WERI-Rb-1 (cell line): ENCODE measurements at regions not wholly inside any gene's neighbourhood (a gene's known extent, or its start where the extent isn't known, plus 50 kb on each side); places are given as distances from the start of the nearest gene placed in this dataset.

ENCODE experiments used
- DNase-seq: peaks from one replicate; pipeline ENCODE4 v3.0.0-alpha.2; 2020
- H3K27ac ChIP-seq: fragments of 250-450 bp; sonication (Bioruptor Pico); 2 replicates; pipeline ENCODE4 v1.5.1; 2020; ENCODE audit warnings: mild to moderate bottlenecking, moderate library complexity
- H3K27me3 ChIP-seq: fragments of 250-450 bp; sonication (Bioruptor Pico); 2 replicates; pipeline ENCODE4 v1.5.1; 2021; ENCODE audit warnings: mild to moderate bottlenecking, low read depth, moderate library complexity; ENCODE audit not compliant: insufficient read depth, severe bottlenecking
- H3K36me3 ChIP-seq: fragments of 250-450 bp; sonication (Bioruptor Pico); 2 replicates; pipeline ENCODE4 v1.5.1; 2020; ENCODE audit warnings: mild to moderate bottlenecking, moderate library complexity
- H3K4me3 ChIP-seq: 2 replicates; pipeline ENCODE4 v1.5.1; 2011; ENCODE audit warnings: low read depth, mild to moderate bottlenecking, control low read depth, low read length
- H3K9me3 ChIP-seq: fragments of 250-450 bp; sonication (Bioruptor Pico); 2 replicates; pipeline ENCODE4 v1.5.1; 2021; ENCODE audit warnings: mild to moderate bottlenecking, moderate library complexity; ENCODE audit not compliant: severe bottlenecking
- CTCF ChIP-seq: IDR thresholded peaks from 2 replicates; pipeline ENCODE4 v1.5.1; 2011; ENCODE audit warnings: low read depth, mild to moderate bottlenecking, control low read depth, inconsistent platforms, low read length

- no peak overlapping the region for H3K4me3 ChIP-seq
- no peak overlapping the region for H3K27ac ChIP-seq
- no peak for DNase-seq
- no peaks in the 10 kb centered on the region for H3K36me3 ChIP-seq
- no peak for TF ChIP-seq CTCF
- H3K27me3 ChIP-seq, result no peaks in the 10 kb centered on the region
- no peaks in the 10 kb centered on the region for H3K9me3 ChIP-seq
Observed at GRCh38 chr4:81606166-81606565, 134.5 kb upstream of the RASGEF1B start.

DNA sequence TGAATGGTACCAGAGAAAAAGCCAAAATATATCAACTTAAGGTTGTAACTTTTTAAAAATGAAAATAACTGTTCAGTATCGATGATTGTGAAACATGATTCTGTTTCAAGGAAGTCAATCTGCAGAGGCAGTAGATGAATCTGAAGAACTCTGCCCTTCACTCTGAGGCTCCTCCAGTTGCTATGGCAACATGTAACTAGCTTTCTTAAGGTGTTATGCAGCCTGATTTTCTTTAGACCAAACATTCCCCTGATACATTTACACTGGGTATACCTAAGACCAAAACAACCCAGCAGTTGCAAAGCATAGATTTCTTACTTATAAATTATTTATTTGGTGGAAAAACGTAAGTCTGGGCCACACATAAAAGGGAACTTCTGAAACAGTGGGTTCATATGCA lies 133.6 kb upstream of the RASGEF1B start:
- TF ChIP-seq CTCF, result no peak

DNA sequence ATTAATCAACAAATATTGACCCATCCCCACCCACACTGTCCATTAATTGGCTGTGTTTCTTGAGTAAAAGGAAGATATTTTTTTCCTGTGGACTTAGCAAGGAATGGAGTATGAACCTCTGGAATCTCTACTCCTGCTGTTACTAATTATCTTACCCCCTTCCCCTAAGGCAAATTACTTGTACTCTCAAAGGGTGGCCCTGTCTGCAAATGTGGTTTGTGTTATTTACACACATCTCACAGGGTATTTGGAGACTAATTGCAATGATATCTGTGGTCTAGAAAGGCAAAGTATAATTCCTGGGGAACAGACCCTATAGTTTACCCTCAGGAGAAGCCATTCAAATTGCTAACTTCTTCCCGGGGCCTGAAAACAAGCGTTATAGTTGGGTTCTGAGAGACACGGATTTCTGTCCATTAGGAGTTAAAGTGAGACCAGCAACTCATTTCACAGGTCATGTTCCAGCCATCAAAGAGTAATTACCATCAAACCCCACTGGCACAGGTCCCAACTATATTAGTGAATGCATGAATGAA lies 133.0 kb upstream of the RASGEF1B start:
- no peaks in the 10 kb centered on the region for H3K27me3 ChIP-seq
- H3K4me3 ChIP-seq, result no peak overlapping the region
- TF ChIP-seq CTCF, result no peak
- no peaks in the 10 kb centered on the region for H3K9me3 ChIP-seq
- H3K27ac ChIP-seq, result no peak overlapping the region
- no peak for DNase-seq
- no peaks in the 10 kb centered on the region for H3K36me3 ChIP-seq

More for the DNA sequence above, 133.6 kb upstream of the RASGEF1B start:
- Histone ChIP-seq H3K27me3 (no peaks in the 10 kb centered on the region), H3K36me3 (no peaks in the 10 kb centered on the region), H3K9me3 (no peaks in the 10 kb centered on the region), H3K4me3 (no peak overlapping the region), H3K27ac (no peak overlapping the region)
- DNase-seq, result no peak

DNA sequence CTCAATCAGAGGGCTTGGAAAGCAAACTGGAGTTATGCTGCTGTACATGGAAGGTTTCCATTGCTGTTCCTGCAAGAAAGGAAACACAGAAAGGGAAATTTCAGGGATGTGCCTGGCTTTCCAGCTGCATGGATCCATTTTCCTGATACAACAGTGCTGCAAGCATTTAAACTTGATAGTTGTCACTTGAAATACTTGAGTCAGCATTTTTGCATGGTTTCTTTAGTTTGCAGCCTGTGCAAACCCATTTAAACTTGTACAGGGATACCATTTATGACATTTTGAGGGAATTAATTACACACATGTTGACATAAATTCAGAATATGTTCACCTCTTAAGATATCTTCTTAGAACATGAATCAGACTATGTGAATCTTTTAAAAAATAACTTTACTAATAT lies 131.1 kb upstream of the RASGEF1B start:
- H3K27me3 ChIP-seq, result no peaks in the 10 kb centered on the region

DNA sequence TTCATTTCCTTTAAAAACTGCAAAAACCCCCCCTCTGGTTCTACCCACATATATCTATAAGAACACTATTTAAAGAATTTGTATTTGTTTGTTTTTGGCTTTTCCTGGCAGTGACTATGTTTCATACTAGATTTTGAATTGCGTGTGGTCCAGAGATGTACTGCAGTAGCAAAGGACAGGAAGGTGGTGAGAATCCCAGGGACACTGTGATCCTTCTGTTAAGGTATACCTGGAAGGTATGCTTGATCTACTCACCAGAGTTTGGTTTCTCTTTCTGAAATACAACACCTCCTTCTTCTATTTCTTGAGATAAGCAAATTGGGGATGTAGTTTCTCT lies 129.6 kb upstream of the RASGEF1B start:
- no peak overlapping the region for H3K27ac ChIP-seq
- no peak for DNase-seq
- no peak overlapping the region for H3K4me3 ChIP-seq
- TF ChIP-seq CTCF, result no peak
- no peaks in the 10 kb centered on the region for H3K27me3 ChIP-seq
- no peaks in the 10 kb centered on the region for H3K36me3 ChIP-seq
- peaks cover 8% of the 10 kb centered on the region for H3K9me3 ChIP-seq

More for the DNA sequence above, 131.1 kb upstream of the RASGEF1B start:
- Histone ChIP-seq H3K27ac (no peak overlapping the region), H3K9me3 (peaks cover 6% of the 10 kb centered on the region), H3K36me3 (no peaks in the 10 kb centered on the region), H3K4me3 (no peak overlapping the region)
- no peak for DNase-seq
- no peak for TF ChIP-seq CTCF
